ENCODE measurements at regions not wholly inside any gene's neighbourhood (a gene's known extent, or its start where the extent isn't known, plus 50 kb on each side); places are given as distances from the start of the nearest gene placed in this dataset.
"Not testable (repeated sequence)": the region's sequence is repeated elsewhere in the genome, so short reads cannot be mapped to it uniquely, and the experiment has no call there.

GRCh38 chr13:50644081-50644871 lies 199.2 kb downstream of the DLEU7 start:
- no peak for DNase-seq (ENCODE audit: low spot score)

- no peak for DNase-seq (ENCODE audit: low spot score)
Observed at GRCh38 chr13:50645092-50645491, 198.4 kb downstream of the DLEU7 start.

GRCh38 chr13:50646070-50646469 lies 197.4 kb downstream of the DLEU7 start:
- DNase-seq (ENCODE audit: low spot score) = no peak

DNA sequence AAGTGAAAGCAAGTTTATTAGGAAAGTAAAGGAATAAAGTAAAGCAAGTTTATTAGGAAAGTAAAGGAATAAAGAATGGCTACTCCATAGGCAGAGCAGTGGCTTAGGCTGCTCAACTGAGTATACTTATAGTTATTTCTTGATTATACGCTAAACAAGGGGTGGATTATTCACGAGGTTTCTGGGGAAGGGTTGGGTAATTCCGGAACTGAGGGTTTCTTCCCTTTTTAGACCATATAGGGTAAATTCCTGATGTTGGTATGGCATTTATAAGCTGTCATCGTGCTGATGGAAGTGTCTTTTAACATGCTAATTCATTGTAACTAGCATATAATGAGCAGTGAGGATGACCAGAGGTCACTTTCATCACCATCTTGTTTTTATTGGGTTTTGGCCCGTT lies 194.3 kb downstream of the DLEU7 start:
- no peak for DNase-seq (ENCODE audit: low spot score)

GRCh38 chr13:50650592-50651504 lies 192.6 kb downstream of the DLEU7 start:
- no peak for DNase-seq (ENCODE audit: low spot score)

DNA sequence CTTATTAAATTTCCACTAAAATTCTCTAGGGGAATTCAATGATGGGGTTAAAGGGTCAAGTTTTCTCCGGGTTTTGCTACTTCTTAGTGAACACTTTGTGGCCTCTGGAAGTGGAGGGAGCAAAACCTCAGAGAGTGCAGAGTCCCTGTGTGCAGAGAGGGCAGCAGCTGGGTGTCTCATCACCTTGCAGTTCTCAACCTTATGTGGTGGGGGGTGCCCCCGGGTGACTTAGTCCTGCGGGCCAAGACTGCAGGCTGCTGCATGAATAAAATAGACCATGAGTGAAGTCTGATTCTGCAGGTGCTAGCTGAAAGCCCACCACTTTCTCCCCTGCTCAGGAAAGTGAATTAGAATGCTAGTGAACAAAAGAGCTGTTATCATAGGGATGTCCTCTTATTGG lies 191.6 kb downstream of the DLEU7 start:
- no peak for DNase-seq (ENCODE audit: low spot score)

DNA sequence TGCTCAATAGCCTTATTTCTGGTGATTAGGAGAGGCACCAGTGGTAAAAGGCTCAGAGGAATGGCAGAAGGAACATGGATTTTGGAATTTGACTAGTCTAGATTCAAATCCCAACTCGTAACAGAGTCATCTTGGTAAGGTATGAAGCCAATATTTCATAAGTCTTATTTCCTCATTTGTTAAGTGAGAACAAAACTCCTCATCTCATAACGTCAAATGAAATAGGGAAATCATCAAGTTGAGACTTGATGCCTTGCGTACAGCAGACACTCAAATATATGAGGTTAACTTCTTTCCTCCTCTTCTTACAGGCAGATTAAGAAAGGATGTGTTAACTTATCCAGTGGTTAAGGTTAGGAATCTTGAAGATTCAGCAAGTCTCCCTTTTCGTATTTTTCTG lies 189.2 kb downstream of the DLEU7 start:
- DNase-seq (ENCODE audit: low spot score) = no peak

DNA sequence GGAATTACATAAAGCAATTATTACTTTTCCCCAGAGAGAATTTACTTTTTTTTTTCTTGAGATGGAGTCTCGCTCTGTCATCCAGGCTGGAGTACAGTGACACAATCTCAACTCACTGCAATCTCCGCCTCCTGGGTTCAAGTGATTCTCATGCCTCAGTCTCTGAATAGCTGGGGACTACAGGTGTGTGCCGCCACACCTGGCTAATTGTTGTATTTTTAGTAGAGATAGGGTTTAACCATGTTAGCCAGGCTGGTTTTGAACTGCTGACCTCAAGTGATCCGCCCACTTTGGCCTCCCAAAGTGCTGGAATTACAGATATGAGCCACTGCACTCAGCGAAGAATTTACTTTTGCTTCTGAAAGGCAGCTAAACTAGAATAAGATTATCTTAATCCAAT lies 181.6 kb downstream of the DLEU7 start:
- not testable (repeated sequence) for DNase-seq (ENCODE audit: low spot score)

GRCh38 chr13:50664951-50665350 lies 178.5 kb downstream of the DLEU7 start:
- DNase-seq (ENCODE audit: low spot score) = no peak

- no peak for DNase-seq (ENCODE audit: low spot score)
Observed at GRCh38 chr13:50668049-50668448, 175.4 kb downstream of the DLEU7 start.

DNA sequence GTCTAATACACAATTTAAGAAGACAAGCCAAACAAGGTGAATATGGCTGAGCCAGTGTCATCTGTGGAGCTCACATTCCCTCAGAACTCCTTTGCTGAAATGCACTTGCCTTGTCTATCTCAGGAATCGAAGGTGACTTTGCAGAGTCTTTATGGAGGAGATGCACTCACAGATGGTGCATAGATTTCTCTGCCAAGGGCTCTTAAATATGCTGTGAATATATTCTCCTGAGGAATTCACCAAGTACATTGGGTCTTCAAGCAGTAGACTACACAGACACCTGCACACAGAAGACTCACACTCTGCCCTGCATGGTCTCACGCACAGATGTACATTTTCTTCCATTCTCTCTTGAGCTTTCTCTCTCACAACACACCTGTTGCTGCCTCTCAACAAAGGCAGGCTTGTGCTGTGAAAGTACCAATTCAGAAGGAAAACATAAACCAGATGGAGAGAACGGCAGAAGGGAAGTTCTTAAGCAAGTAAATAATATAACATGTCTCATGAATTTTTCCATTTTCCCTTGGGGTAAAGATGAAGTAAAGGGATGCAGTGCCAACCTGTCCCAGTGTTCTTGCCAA lies 174.7 kb downstream of the DLEU7 start:
- DNase-seq (ENCODE audit: low spot score) = no peak

DNA sequence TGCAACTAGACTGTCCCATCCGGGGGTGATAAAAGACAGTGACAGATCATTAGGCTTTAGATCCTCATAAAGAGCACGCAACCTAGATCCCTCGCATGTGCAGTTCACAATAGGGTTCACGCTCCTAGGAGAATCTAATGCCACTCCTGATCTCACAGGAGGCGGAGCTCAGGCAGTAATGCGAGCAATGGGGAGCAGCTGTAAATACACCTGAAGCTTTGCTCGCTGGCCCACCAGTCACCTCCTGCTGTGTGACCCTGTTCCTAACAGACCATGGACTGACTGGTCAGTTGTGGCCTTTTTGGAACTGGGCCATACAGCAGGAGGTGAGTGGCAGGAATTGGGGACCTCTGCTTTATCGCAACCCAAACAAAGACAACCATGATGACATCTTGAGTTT lies 173.2 kb downstream of the DLEU7 start:
- no peak for DNase-seq (ENCODE audit: low spot score)

- DNase-seq (ENCODE audit: low spot score) = no peak
Observed at GRCh38 chr13:50670847-50671496, 172.5 kb downstream of the DLEU7 start.

DNA sequence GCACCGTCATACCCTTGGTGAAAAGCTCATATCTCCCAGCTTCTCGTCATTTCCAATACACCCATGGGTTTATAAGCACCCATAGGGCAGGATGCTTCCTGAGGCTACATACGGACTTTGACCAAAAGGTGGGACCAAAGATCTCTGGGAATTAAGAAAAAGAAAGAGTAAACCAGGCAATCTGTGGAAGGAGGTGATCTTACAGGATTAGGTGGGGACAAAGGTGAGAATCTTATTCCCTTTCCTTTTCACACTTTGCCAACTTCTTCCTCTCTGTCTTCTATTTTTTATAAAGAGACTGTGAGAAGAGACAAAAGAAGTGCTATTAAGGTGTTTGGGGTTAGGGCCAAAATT lies 172.0 kb downstream of the DLEU7 start:
- no peak for DNase-seq (ENCODE audit: low spot score)

GRCh38 chr13:50672025-50672424 lies 171.5 kb downstream of the DLEU7 start:
- DNase-seq (ENCODE audit: low spot score) = no peak

GRCh38 chr13:50675651-50676050 lies 167.8 kb downstream of the DLEU7 start:
- no peak for DNase-seq (ENCODE audit: low spot score)

- no peak for DNase-seq (ENCODE audit: low spot score)
Observed at GRCh38 chr13:50676602-50677001, 166.9 kb downstream of the DLEU7 start.

DNA sequence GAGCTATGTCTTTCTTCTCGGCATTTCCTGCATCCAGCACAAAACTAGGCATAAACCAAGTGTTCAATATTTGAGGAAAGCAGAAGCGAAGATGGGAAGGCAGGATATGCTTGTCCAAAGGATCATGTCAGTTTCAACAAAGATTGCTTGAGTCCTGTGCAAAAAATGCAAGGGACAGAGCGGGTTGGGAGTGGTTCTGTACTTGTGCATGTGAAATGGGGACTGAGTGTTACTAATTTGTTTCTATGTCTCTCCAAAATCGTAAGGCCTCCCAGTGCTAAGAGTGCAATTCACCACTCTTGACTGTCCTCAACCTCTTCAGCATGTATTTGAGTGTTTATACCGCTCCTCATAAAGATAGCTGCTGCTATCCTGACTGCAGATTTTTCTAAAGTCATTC lies 166.2 kb downstream of the DLEU7 start:
- no peak for DNase-seq (ENCODE audit: low spot score)

GRCh38 chr13:50677687-50678463 lies 165.6 kb downstream of the DLEU7 start:
- no peak for DNase-seq (ENCODE audit: low spot score)

DNA sequence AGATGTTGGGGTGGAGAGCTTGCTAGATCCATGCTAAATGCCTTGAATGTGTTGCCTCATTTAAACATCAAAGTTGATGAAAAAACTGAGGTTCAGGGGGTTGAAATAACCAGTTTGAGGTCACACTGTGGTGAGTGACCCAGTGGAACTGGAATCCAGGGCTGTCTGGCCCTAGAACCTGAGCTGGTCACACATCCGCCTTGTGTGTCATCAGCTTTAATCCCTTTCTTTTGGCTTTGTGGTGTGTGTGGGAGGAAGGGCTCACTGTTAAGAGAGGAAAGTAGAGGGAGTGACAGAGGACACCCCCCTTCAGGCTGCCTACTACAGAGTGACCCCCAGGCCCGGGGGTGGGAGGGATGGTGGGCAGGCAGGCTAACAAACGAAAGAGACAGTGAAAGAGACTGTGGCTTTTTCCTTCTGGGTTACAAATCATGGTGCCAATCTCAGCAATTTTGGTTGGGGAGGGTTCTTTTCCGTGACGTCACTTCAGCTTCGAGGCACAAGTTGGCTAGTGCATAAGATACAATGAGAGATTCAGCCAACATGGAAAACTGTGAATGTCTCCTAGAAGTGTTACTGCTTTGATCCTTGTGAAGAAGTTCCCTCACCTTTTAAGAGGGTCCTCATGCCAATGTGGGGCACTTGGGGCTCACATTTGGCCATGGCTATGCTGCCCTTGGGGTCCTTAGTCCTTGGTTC lies 164.9 kb downstream of the DLEU7 start:
- no peak for DNase-seq (ENCODE audit: low spot score)

DNA sequence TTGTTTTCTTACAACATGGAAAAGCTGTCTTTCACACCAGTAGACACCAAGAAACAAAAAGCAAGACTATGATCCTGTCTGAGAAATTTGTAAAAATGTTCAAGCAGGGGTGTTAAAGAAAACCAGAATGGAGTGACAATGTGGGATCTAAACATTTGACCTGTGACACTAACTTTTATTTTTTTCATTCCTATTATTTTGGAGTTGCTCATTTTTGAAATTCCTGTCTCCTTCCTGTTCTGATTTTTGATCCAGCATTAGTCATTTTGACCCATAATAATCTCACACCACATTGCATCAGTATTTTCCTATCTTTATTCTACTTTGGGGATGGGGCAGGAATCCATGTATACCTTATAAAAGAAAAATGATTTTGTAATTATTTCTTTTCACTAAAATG lies 164.2 kb downstream of the DLEU7 start:
- DNase-seq (ENCODE audit: low spot score) = no peak

Data from germinal center (tissue), 1 donor.